Activated T-cell treated with anti-CD3 and anti-CD28 coated beads, Interleukin-2, amount 50 U/mL, for 72 hours (primary cell): ENCODE measurements at regions not wholly inside any gene's neighbourhood (a gene's known extent, or its start where the extent isn't known, plus 50 kb on each side); places are given as distances from the start of the nearest gene placed in this dataset.

Experiments used
- ATAC-seq, 2 donors: fragments of 150-1000 bp; cut with Tn5 transposase; replicated peaks in 1 of 2; 2 replicates each; pipeline ENCODE4 v1.10.0; 2021; ENCODE audit warnings: moderate library complexity in 2 of 2, mild to moderate bottlenecking in 1 of 2
- DNase-seq, 2 donors: peaks; one replicate each; pipeline ENCODE4 v3.0.0; 2021 to 2022; ENCODE audit warnings: mixed read lengths in 1 of 2
- H3K27ac Mint-ChIP-seq: one replicate; pipeline ENCODE4 v1.8.0; 2022; ENCODE audit warnings: mild to moderate bottlenecking, moderate library complexity, mixed read lengths
- H3K27me3 Mint-ChIP-seq: one replicate; pipeline ENCODE4 v1.8.0; 2022; ENCODE audit warnings: low read depth, mixed read lengths
- H3K36me3 Mint-ChIP-seq, 2 donors: one replicate each; pipeline ENCODE4 v1.8.0; 2022; ENCODE audit warnings: mixed read lengths in 2 of 2, mild to moderate bottlenecking in 1 of 2; ENCODE audit not compliant: insufficient read depth in 2 of 2
- H3K4me1 Mint-ChIP-seq: one replicate; pipeline ENCODE4 v1.8.0; 2022; ENCODE audit warnings: low read depth, mixed read lengths
- H3K4me3 Mint-ChIP-seq, 2 donors: one replicate each; pipeline ENCODE4 v1.8.0; 2022; ENCODE audit warnings: mild to moderate bottlenecking in 2 of 2, mixed read lengths in 2 of 2, moderate library complexity in 2 of 2
- H3K9me3 Mint-ChIP-seq, 2 donors: one replicate each; pipeline ENCODE4 v1.8.0; 2022; ENCODE audit warnings: mixed read lengths in 2 of 2

DNA sequence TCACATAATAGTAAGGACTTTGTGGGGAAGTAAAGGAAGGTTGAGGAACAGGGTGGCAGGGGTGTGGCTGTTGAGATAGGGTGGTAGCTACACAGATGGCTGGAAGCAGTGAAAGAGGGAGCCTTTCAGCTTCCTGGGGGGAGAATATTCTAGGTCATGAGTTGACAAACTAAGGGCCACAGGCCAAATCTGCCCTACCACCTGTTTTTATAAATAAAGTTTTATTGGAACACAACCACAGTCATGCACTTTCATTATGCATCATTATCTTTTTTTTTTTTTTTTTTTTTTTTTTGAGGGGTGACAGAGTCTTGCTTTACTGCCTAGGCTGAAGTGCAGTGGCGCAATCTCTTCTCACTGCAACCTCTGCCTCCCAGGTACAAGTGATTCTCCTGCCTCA is 243.1 kb downstream of the NFATC2 start:
- DNase-seq (no peak), ATAC-seq (no peak)
- Mint-ChIP-seq H3K9me3 (no peaks in the 10 kb centered on the region), H3K27ac (no peak overlapping the region), H3K36me3 (no peaks in the 10 kb centered on the region), H3K27me3 (peaks cover 11% of the 10 kb centered on the region), H3K4me3 (no peak overlapping the region), H3K4me1 (no peaks in the 10 kb centered on the region)

DNA sequence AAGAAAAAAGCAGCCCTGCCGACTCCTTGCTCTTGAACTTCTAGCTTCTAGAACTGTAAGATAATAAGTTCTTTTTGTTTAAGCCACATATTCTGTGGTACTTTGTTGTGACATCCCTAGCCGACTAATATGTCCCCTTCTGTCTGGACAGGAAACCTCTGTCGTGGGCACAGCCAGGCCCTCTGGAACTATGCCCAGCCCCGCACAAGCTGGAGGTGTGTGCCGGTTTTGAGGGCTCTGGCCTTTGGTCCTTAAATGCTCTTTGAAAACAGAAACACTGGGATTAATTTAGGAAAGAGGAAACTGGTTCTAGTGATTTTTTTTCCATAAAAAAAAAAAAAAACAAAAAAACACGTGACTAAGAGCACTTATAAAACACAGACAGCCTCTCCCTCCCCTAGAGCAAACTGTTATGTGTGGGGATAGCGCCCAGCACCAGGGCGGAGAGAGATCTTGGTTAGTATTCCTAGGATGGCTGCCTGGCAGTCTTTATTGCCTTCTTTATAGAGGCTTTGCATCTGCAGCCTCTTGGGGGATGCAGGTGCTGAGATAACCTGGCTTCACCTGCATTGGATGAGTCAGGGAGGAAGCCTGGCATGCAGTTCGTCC is 244.3 kb downstream of the NFATC2 start:
- Mint-ChIP-seq H3K27me3 (peaks cover 15% of the 10 kb centered on the region), H3K4me3 (no peak overlapping the region), H3K36me3 (no peaks in the 10 kb centered on the region), H3K27ac (no peak overlapping the region), H3K9me3 (no peaks in the 10 kb centered on the region), H3K4me1 (no peaks in the 10 kb centered on the region)
- DNase-seq = no peak
- ATAC-seq = no peak

DNA sequence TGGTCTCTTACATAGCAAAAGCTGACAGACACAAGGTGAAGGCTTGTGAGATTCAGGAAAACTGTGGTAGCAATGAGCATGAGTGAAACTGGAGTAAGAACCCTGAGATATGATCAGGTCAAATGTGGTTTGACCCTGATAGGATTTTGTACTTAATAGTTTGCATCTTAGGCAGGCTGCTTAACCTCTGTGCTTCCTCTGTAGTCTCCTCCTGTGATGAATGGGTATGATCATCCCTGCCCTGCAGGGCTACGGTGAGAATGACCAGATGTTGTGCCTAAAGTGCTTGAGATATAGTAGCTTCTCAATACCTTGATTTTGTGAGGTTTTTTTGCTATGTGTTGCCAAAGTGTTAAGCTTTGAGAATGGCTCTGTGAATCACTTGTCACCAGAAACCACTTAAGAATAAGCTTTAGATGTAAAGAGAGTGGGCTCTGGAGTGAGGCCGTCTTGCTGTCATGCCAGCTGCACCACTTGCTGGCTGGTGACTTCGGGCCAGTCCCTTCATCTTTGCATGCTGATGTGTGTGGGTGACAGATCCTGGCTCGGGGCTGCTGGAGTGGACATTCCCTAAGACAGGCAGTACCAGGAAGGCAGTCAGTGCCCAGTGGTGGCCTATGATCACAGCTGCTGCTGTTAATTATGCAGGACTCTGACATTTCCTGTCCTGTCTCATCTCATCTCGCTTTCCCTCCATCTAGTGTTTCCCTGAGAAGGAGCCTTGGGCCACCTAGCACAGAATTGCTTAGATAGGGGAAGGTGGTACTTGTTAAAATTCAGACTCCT is 254.7 kb downstream of the NFATC2 start:
- no peaks in the 10 kb centered on the region for H3K9me3 Mint-ChIP-seq
- peaks cover 12% of the 10 kb centered on the region for H3K27me3 Mint-ChIP-seq
- H3K27ac Mint-ChIP-seq = no peak overlapping the region
- no peaks in the 10 kb centered on the region for H3K4me1 Mint-ChIP-seq
- DNase-seq (no peak), ATAC-seq (no peak)
- H3K4me3 Mint-ChIP-seq = no peak overlapping the region
- H3K36me3 Mint-ChIP-seq = no peaks in the 10 kb centered on the region

DNA sequence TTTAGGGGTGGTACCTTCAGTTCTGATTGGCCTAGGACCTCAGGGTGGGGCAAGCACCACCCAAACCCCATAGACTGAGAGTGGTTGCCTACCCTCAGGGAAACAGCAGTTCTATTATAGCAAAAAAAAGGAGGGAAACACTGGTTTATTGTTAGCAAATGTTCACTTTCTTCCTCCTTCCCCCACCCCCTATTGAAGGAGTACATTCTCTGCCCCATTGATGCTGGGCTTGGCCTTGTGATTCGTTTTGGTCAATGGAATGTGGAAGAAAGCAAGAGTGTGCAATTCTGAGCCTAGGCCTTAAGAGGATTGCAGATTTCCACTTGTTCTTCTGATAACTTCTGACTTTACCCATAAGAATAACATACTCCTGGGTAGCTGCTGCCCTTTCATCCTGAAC is 255.8 kb downstream of the NFATC2 start:
- no peak for ATAC-seq
- Mint-ChIP-seq H3K9me3 (no peaks in the 10 kb centered on the region), H3K27ac (no peak overlapping the region), H3K36me3 (no peaks in the 10 kb centered on the region), H3K27me3 (peaks cover 2% of the 10 kb centered on the region), H3K4me3 (no peak overlapping the region), H3K4me1 (no peaks in the 10 kb centered on the region)
- no peak for DNase-seq

DNA sequence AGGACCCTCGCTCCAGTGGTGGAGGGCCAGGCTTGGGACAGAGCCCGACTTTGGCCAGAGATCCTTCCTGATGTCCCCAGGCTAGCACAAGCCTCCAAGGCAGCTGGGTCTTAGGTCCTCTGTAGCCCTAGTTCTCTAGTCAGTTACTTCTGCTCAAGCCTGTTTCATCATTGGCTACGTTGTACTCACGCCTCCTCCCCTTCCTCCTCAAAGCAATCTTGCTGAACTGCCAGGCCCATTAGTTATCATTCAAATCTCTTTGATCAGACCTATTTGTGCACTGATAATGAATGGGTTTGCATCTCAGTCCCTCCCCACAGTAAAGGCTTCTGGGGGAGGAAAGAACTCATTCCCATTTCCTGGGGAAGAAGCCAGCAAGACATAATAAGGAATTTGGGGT is 256.8 kb downstream of the NFATC2 start:
- Mint-ChIP-seq H3K4me3 (no peak overlapping the region), H3K4me1 (no peaks in the 10 kb centered on the region), H3K9me3 (no peaks in the 10 kb centered on the region), H3K27ac (no peak overlapping the region), H3K27me3 (no peaks in the 10 kb centered on the region), H3K36me3 (no peaks in the 10 kb centered on the region)
- DNase-seq (no peak), ATAC-seq (no peak)

DNA sequence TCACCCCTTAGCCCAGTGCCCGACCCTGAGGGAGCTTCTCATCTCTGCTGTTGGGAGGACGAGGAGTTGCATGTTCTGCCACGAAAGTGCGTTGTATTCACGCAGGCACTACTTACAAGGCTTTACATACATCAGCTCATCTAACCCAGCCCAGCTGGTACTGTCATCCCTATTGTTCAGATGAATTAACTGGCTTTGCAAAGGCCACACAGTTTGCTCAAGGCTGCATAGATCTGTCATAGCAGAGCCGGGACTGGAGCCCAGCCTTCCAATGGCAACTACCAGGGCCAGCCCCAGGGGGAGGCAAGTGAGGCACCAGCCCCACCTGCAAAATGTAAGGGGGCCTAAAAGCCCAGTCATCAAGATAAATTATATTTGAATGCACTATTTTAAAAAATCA is 257.6 kb downstream of the NFATC2 start:
- Mint-ChIP-seq H3K4me1 (no peaks in the 10 kb centered on the region), H3K9me3 (no peaks in the 10 kb centered on the region), H3K4me3 (no peak overlapping the region), H3K27me3 (peaks cover 4% of the 10 kb centered on the region), H3K36me3 (no peaks in the 10 kb centered on the region), H3K27ac (no peak overlapping the region)
- ATAC-seq (no peak), DNase-seq (no peak)

DNA sequence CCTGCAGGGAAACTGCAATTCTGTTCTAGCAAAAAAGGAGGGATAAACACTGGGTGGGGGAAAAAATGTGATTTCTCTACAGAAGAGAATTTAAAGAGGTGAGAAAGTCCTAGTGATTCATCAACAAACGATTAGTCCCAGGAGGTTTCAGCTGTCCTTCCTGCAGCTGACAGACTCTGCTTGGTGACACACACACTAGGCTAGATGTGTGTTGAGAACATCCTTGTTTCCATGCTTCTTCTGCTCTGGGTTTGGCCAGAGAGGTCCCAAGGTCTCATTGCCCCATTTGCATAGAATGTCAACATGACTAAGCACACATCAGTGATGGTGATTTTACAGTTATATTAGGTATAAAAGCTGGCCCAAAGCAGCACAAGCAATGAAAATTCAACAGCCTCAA is 258.3 kb downstream of the NFATC2 start:
- no peak overlapping the region for H3K4me3 Mint-ChIP-seq
- H3K9me3 Mint-ChIP-seq = no peaks in the 10 kb centered on the region
- DNase-seq (no peak), ATAC-seq (no peak)
- H3K27ac Mint-ChIP-seq = no peak overlapping the region
- peaks cover 10% of the 10 kb centered on the region for H3K27me3 Mint-ChIP-seq
- no peaks in the 10 kb centered on the region for H3K36me3 Mint-ChIP-seq
- no peaks in the 10 kb centered on the region for H3K4me1 Mint-ChIP-seq

DNA sequence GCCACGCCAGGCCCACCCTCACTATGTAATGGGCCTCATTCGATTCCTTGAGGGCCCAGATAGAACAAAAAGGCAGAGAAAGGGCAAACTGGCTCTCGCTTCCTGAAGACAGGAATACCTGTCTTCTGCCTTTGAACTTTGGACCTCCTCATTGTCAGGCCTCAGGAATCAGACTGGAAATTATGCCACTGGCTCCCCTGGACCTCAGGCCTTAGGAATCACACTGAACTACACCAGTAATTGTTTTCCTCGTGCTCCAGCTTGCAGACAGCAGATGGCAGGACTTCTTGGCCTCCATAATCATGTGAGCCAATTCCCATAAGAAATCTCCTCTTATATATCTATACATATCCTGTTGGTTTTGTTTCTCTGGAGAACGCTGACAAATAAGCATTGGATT is 258.6 kb upstream of the KCNG1 start:
- DNase-seq = no peak
- Mint-ChIP-seq H3K27me3 (peaks cover 21% of the 10 kb centered on the region), H3K9me3 (no peaks in the 10 kb centered on the region), H3K27ac (no peak overlapping the region), H3K4me3 (no peak overlapping the region), H3K4me1 (no peaks in the 10 kb centered on the region), H3K36me3 (no peaks in the 10 kb centered on the region)
- ATAC-seq = no peak

DNA sequence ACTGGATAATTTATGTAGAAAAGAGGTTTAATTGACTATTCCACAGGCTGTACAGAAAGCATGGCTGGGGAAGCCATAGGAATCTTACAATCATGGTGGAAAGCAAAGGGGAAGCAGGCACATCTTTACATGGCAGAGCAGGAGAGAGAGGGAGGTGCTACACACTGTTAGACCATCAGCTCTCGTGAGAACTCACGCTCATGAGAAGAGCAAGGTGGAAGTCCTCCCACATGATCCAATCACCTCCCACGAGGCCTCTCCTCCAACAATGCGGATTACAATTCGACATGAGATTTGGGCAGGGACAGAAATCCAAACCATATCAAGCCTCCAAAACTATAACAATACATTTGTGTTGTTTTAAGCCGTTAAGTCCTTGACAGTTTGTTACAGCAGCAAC is 257.1 kb upstream of the KCNG1 start:
- Mint-ChIP-seq H3K27ac (no peak overlapping the region), H3K27me3 (peaks cover 27% of the 10 kb centered on the region), H3K4me1 (no peaks in the 10 kb centered on the region), H3K9me3 (no peaks in the 10 kb centered on the region), H3K36me3 (no peaks in the 10 kb centered on the region), H3K4me3 (no peak overlapping the region)
- ATAC-seq (no peak), DNase-seq (no peak)

DNA sequence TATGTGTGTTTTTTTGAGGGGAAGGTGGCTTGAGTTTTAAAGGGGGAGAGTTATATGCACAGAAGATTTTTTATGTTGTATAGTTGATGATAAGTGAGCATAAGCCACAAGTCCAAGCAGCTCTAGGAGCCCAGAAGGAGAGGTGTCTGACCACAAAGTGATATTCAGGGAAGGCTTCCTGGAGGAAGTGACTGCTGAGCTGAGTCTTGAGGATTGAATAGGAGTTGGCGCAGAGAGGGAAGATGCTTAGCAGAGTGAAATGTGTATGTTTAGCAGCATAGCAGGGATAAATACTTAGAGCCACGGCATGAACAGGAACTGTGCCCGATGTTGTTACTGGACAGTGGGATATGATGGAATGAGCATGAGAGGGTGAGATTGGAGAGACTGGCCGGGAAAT is 255.1 kb upstream of the KCNG1 start:
- Mint-ChIP-seq H3K27me3 (peaks cover 41% of the 10 kb centered on the region), H3K27ac (no peak overlapping the region), H3K36me3 (no peaks in the 10 kb centered on the region), H3K4me1 (no peaks in the 10 kb centered on the region), H3K9me3 (no peaks in the 10 kb centered on the region), H3K4me3 (no peak overlapping the region)
- no peak for ATAC-seq
- no peak for DNase-seq

DNA sequence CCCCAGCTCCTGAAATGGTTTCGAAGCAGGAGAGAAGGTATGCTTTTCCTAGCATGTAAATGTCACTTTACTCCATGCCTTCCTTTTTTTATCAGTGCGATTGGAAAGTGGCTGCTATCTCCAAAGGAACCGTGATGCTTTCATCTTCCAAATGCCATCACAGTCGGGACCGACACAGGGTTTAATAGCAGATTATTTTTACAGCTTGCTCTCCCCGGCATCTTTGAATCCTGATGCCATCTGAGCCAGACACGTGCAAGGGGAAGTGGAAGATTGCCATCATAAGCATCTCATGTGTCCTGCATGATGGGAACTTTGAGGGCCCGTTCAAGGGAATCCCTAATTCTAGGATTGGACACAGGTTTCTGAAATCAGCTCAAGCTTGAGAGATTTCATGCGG is 253.4 kb upstream of the KCNG1 start:
- DNase-seq = no peak
- H3K4me1 Mint-ChIP-seq = no peaks in the 10 kb centered on the region
- H3K27me3 Mint-ChIP-seq = peaks cover 46% of the 10 kb centered on the region
- no peak overlapping the region for H3K27ac Mint-ChIP-seq
- no peaks in the 10 kb centered on the region for H3K9me3 Mint-ChIP-seq
- H3K36me3 Mint-ChIP-seq = no peaks in the 10 kb centered on the region
- H3K4me3 Mint-ChIP-seq = no peak overlapping the region
- ATAC-seq = no peak

DNA sequence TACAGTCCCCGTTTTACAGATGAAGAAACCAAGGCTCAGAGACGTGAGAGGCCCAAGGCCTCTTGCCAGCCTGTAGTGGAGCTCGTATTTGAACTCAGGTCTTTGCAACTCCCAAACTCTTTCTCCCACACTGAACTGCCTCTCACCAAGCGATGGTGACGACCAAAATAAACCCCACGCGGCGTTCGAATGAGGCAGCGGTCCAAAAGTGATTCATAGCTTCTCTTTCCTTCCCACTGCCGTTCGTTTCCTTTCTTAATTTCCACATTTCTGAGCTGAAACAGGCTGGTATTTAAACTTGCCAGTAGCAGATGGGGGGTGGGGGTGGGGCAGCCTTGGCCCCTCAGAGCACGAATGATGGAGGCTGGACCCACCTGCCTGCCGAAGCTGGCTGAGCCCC is 252.9 kb upstream of the KCNG1 start:
- ATAC-seq (no peak), DNase-seq (no peak)
- Mint-ChIP-seq H3K4me1 (no peaks in the 10 kb centered on the region), H3K27ac (no peak overlapping the region), H3K36me3 (no peaks in the 10 kb centered on the region), H3K4me3 (no peak overlapping the region), H3K9me3 (no peaks in the 10 kb centered on the region), H3K27me3 (peaks cover 46% of the 10 kb centered on the region)

DNA sequence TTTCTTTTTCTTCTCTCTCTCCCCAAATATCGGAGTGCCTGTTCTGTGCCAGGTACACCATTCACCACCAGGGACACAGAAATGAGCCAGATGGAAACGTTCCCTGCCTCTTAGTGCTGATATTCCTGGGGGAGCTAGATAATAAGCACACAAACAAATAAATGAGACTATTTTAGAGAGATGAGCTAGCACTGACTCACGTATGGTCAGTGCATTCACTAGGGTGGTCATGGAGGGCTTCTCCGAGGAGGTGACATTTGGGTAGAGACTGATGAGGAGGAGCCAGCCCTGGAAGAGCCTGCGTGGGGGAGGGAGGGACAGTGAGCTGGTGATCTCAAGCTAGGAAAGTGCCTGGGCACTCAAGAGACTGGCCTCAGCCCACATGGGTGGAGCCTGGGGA is 252.3 kb upstream of the KCNG1 start:
- ATAC-seq = no peak
- H3K36me3 Mint-ChIP-seq = no peaks in the 10 kb centered on the region

DNA sequence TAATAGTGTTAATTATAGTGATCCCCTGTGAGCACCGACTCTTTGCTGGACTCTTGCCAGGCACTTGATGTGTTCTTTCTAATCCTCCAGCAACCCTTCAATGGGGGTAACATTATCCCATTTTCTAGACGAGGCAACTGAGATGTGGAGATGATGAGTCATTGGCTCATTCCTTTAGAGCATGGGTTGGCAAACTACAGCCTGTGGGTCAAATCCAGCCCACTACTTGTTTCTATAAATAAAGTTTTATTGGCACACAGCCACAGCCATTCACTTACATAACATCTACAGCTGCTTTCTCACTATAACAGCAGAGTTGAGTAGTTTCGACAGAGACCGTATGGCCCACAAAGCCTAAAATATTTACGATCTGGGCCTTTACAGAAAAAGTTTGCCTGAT is 249.5 kb upstream of the KCNG1 start:
- Mint-ChIP-seq H3K4me1 (no peaks in the 10 kb centered on the region), H3K9me3 (peaks cover 0 to 2% of the 10 kb centered on the region in 2 donors)
- ATAC-seq = no peak

More for the DNA sequence above, 252.3 kb upstream of the KCNG1 start:
- H3K9me3 Mint-ChIP-seq = no peaks in the 10 kb centered on the region
- no peak overlapping the region for H3K4me3 Mint-ChIP-seq
- H3K27ac Mint-ChIP-seq = no peak overlapping the region
- H3K4me1 Mint-ChIP-seq = no peaks in the 10 kb centered on the region
- no peak for DNase-seq
- peaks cover 46% of the 10 kb centered on the region for H3K27me3 Mint-ChIP-seq

More for the DNA sequence above, 249.5 kb upstream of the KCNG1 start:
- Mint-ChIP-seq H3K27ac (no peak overlapping the region), H3K27me3 (peaks cover 25% of the 10 kb centered on the region), H3K4me3 (no peak overlapping the region), H3K36me3 (no peaks in the 10 kb centered on the region)
- no peak for DNase-seq
